HepG2 (cell line): ENCODE measurements at regions not wholly inside any gene's neighbourhood (a gene's known extent, or its start where the extent isn't known, plus 50 kb on each side); places are given as distances from the start of the nearest gene placed in this dataset.

Experiments used
- ATAC-seq: fragments of 200-7000 bp; cut with Tn5 transposase; 3 replicates; pipeline ENCODE4 v1.9.1; 2020; ENCODE audit warnings: mild to moderate bottlenecking, moderate library complexity
- BruUV-seq: library from RNA; stranded (reverse); fragments of 400-500 nt; replicated peaks from 2 replicates; lab custom pipeline; 2021; lab: Mats Ljungman, UMichigan
- CTCF ChIA-PET: fragments of 300-600 bp; formaldehyde crosslinking; extraction: SDS; loops from one replicate; lab custom pipeline; 2021; ENCODE audit warnings: low total read pairs, inconsistent platforms, low intra/inter-chr PET ratio; lab: Yijun Ruan, JAX
- POLR2A ChIA-PET: fragments of 350-600 bp; sonication (Branson Sonifier 250); formaldehyde crosslinking; loops from one replicate; lab custom pipeline; 2020; ENCODE audit warnings: antibody characterized with exemption, inconsistent platforms; lab: Yijun Ruan, JAX
- DNase-seq: peaks from one replicate; pipeline ENCODE4 v3.0.0-alpha.2; 2015; ENCODE audit warnings: low spot score
- FAIRE-seq: peaks from 3 replicates; lab custom pipeline; 2011; peaks lifted over from hg19 to GRCh38; lab: Jason Lieb, UNC
- H2AFZ ChIP-seq: one replicate; pipeline ENCODE4 v1.6.1; 2011; ENCODE audit warnings: low read length, inconsistent platforms
- H3K27ac ChIP-seq: fragments of 300-600 bp; 3 replicates; pipeline ENCODE4 v1.8.0; 2011; ENCODE audit warnings: mixed run types, mild to moderate bottlenecking, mixed read lengths, low read length, inconsistent platforms; ENCODE audit not compliant: insufficient read depth; ENCODE audit errors: extremely low read length
- H3K27me3 ChIP-seq, 2 experiments: fragments of 200-600 bp in 1 of 2; 2 replicates in 1 of 2; 3 replicates in 1 of 2; pipeline versions ENCODE4 v1.6.0 to v1.8.0; 2011; ENCODE audit warnings: low read length in 2 of 2, mild to moderate bottlenecking in 2 of 2, moderate library complexity in 2 of 2, inconsistent platforms in 1 of 2; ENCODE audit not compliant: insufficient read depth in 2 of 2, control insufficient read depth in 1 of 2
- H3K36me3 ChIP-seq, 2 experiments: fragments of 200-600 bp in 1 of 2; replicated peaks in 1 of 2; 2 replicates in 1 of 2; 3 replicates in 1 of 2; pipeline versions ENCODE4 v1.5.1 to v1.8.0; 2011; ENCODE audit warnings: low read length in 2 of 2, inconsistent platforms in 1 of 2; ENCODE audit not compliant: insufficient read depth in 2 of 2, control insufficient read depth in 1 of 2
- H3K4me1 ChIP-seq: 2 replicates; pipeline ENCODE4 v1.5.1; 2012; ENCODE audit warnings: low read length, inconsistent platforms; ENCODE audit not compliant: insufficient read depth
- H3K4me2 ChIP-seq: 2 replicates; pipeline ENCODE4 v1.6.0; 2011; ENCODE audit warnings: low read depth, low read length, inconsistent platforms
- H3K4me3 ChIP-seq, 3 experiments: fragments of 200-600 bp in 1 of 3; sonication (generic), shearing (Covaris generic) in 1 of 3; replicated peaks in 1 of 3; 2 replicates each; pipeline ENCODE4 v1.5.1; 2011 to 2016; ENCODE audit warnings: low read length in 3 of 3, inconsistent platforms in 2 of 3, low read depth in 2 of 3, mild to moderate bottlenecking in 2 of 3, control low read depth in 1 of 3, mixed read lengths in 1 of 3; ENCODE audit not compliant: insufficient read depth in 1 of 3
- H3K79me2 ChIP-seq: one replicate; pipeline ENCODE4 v1.6.1; 2011; ENCODE audit warnings: low read length, inconsistent platforms; ENCODE audit not compliant: insufficient read depth
- H3K9ac ChIP-seq: 2 replicates; pipeline ENCODE4 v1.6.0; 2011; ENCODE audit warnings: mild to moderate bottlenecking, low read depth, low read length, inconsistent platforms; ENCODE audit not compliant: insufficient read depth
- H3K9me3 ChIP-seq: 2 replicates; pipeline ENCODE4 v1.5.1; 2012; ENCODE audit warnings: mild to moderate bottlenecking, low read length
- H4K20me1 ChIP-seq: 2 replicates; pipeline ENCODE4 v1.6.0; 2011; ENCODE audit warnings: inconsistent platforms, mild to moderate bottlenecking, low read length, moderate library complexity; ENCODE audit not compliant: insufficient read depth
- AFF4 ChIP-seq: sonication (generic); formaldehyde crosslinking; IDR thresholded peaks from 2 replicates; pipeline ENCODE4 v1.4.0; 2020; ENCODE audit warnings: missing genetic modification reagents
- AGO2 ChIP-seq: fragments of 200-400 bp; formaldehyde crosslinking; optimal IDR thresholded peaks from 2 replicates; pipeline ENCODE3; 2017; ENCODE audit warnings: mild to moderate bottlenecking, low read depth, low read length, moderate library complexity
- FOXO4 ChIP-seq: sonication (generic); formaldehyde crosslinking; conservative IDR thresholded peaks from 2 replicates; pipeline ENCODE4 v1.8.1; 2023; ENCODE audit warnings: missing genetic modification reagents
- HNF4G ChIP-seq, 2 experiments: sonication (generic) in 1 of 2; formaldehyde crosslinking in 1 of 2; IDR thresholded peaks; 2 replicates each; pipeline versions ENCODE4 v1.4.0 to v1.6.1; 2011 to 2020; ENCODE audit warnings: borderline replicate concordance in 2 of 2, low read depth in 2 of 2, mild to moderate bottlenecking in 2 of 2, low read length in 1 of 2, missing genetic modification reagents in 1 of 2, moderate library complexity in 1 of 2
- NR2F6 ChIP-seq, 2 experiments: IDR thresholded peaks; 2 replicates each; pipeline ENCODE4 v1.6.1; 2016; ENCODE audit warnings: antibody characterized with exemption in 1 of 2, mild to moderate bottlenecking in 1 of 2
- TARDBP ChIP-seq: sonication (generic); formaldehyde crosslinking; IDR thresholded peaks from 2 replicates; pipeline ENCODE4 v1.8.0; 2022; ENCODE audit warnings: mild to moderate bottlenecking, missing genetic modification reagents
- USF2 ChIP-seq, 2 experiments: sonication (generic) in 1 of 2; formaldehyde crosslinking in 1 of 2; IDR thresholded peaks; 2 replicates each; pipeline versions ENCODE4 v1.5.1 to v1.6.1; 2011 to 2020; ENCODE audit warnings: borderline replicate concordance in 1 of 2, low read depth in 1 of 2, low read length in 1 of 2, mild to moderate bottlenecking in 1 of 2, missing genetic modification reagents in 1 of 2, moderate library complexity in 1 of 2
- ZBTB3 ChIP-seq: sonication (generic); formaldehyde crosslinking; IDR thresholded peaks from 2 replicates; pipeline ENCODE4 v1.4.0; 2020; ENCODE audit warnings: low read depth, mild to moderate bottlenecking, moderate library complexity, missing genetic modification reagents, borderline replicate concordance
- ZNF136 ChIP-seq: sonication (generic); formaldehyde crosslinking; IDR thresholded peaks from 2 replicates; pipeline ENCODE4 v1.8.1; 2022; ENCODE audit warnings: low read depth, mild to moderate bottlenecking, moderate library complexity, missing genetic modification reagents
- ZNF24 ChIP-seq: fragments of 450-650 bp; IDR thresholded peaks from 2 replicates; pipeline ENCODE4 v1.6.1; 2017; ENCODE audit warnings: antibody characterized with exemption, mild to moderate bottlenecking
- WGBS: methylation state at CpG from one replicate; pipeline ENCODE4 v1.1.6; 2017; ENCODE audit warnings: low lambda C conversion rate; 5-methylcytosine and 5-hydroxymethylcytosine counted together
- in situ Hi-C: cut with HindIII; loops from 2 replicates; pipeline ENCODE4 v1.10.0; 2017; ENCODE audit warnings: low pct_unique_long_range_greater_than_20kb; ENCODE audit not compliant: extremely low pct_ligation_motif_present
- intact Hi-C: fragments of 100-400 bp; cut with micrococcal nuclease; formaldehyde crosslinking; loops from one replicate; pipeline ENCODE4 v1.10.0; 2022; ENCODE audit not compliant: unreplicated experiment

GRCh38 chr10:78479467-78479866 is 445.8 kb downstream of the RPS24 start:
- no peak overlapping the region for H3K4me3 ChIP-seq
- intact Hi-C loops, result no loop called here
- H3K27ac ChIP-seq, result no peak overlapping the region
- H3K9me3 ChIP-seq, result no peaks in the 10 kb centered on the region
- H2AFZ ChIP-seq, result no peak overlapping the region
- no peaks in the 10 kb centered on the region for H4K20me1 ChIP-seq
- no peaks in the 10 kb centered on the region for H3K27me3 ChIP-seq
- TF ChIP-seq TARDBP (CRISPR knock-in tag) (no peak), AFF4 (no peak), HNF4G (IDR thresholded peaks at IDR 0.05; ENCODE audit: borderline replicate concordance, low read depth, low read length) (no peak), HNF4G (CRISPR knock-in tag; IDR thresholded peaks at IDR 0.05; ENCODE audit: borderline replicate concordance, low read depth) (no peak)
- no TSS peak for BruUV-seq
- FAIRE-seq (no peak), DNase-seq (no peak), ATAC-seq (no peak)
- POLR2A ChIA-PET, result no interaction called here
- no peak overlapping the region for H3K9ac ChIP-seq
- no peaks in the 10 kb centered on the region for H3K79me2 ChIP-seq
- H3K36me3 ChIP-seq, result no peaks in the 10 kb centered on the region
- no peak overlapping the region for H3K4me2 ChIP-seq
- H3K4me1 ChIP-seq, result peaks cover 24% of the 10 kb centered on the region
- 86% methylated on average over 3 of the region's 3 CpGs for WGBS
- CTCF ChIA-PET, result no interaction called here
- in situ Hi-C loops, result no loop called here

- H4K20me1 ChIP-seq, result no peaks in the 10 kb centered on the region
- no peak overlapping the region for H3K4me2 ChIP-seq
- H3K9me3 ChIP-seq, result no peaks in the 10 kb centered on the region
- WGBS, result 88% methylated on average over 3 of the region's 3 CpGs
- ATAC-seq, result no peak
- no peak overlapping the region for H3K4me3 ChIP-seq
- H2AFZ ChIP-seq, result no peak overlapping the region
- FAIRE-seq, result no peak
- H3K79me2 ChIP-seq, result no peaks in the 10 kb centered on the region
- ChIA-PET CTCF (no interaction called here), POLR2A (no interaction called here)
- intact Hi-C loops, result no loop called here
- H3K36me3 ChIP-seq, result no peaks in the 10 kb centered on the region
- no peaks in the 10 kb centered on the region for H3K27me3 ChIP-seq
- no peak for DNase-seq
- BruUV-seq, result no TSS peak
- peaks cover 7% of the 10 kb centered on the region; the same call in 1 of the 2 replicates for H3K4me1 ChIP-seq
- H3K27ac ChIP-seq, result no peak overlapping the region
- H3K9ac ChIP-seq, result no peak overlapping the region
- in situ Hi-C loops, result no loop called here
- no peak for TF ChIP-seq USF2 (IDR thresholded peaks at IDR 0.05; ENCODE audit: low read depth, low read length)
- TF ChIP-seq USF2 (CRISPR knock-in tag; IDR thresholded peaks at IDR 0.05; ENCODE audit: borderline replicate concordance), result no peak
- TF ChIP-seq ZNF136, result no peak
- TF ChIP-seq AGO2, result no peak
- no peak for TF ChIP-seq ZNF24
- TF ChIP-seq NR2F6 (IDR thresholded peaks at IDR 0.05), result no peak
- TF ChIP-seq NR2F6 (CRISPR knock-in tag; IDR thresholded peaks at IDR 0.05), result no peak
- TF ChIP-seq ZBTB3, result no peak
- no peak for TF ChIP-seq FOXO4
Measured at GRCh38 chr10:78481842-78482241, 448.2 kb downstream of the RPS24 start.
